IMR-90 (cell line): ENCODE measurements at regions not wholly inside any gene's neighbourhood (a gene's known extent, or its start where the extent isn't known, plus 50 kb on each side); places are given as distances from the start of the nearest gene placed in this dataset.

Experiments
- ATAC-seq: fragments of 200-7000 bp; cut with Tn5 transposase; 2 replicates; pipeline ENCODE4 v1.9.1; 2020; ENCODE audit warnings: low read depth, mild to moderate bottlenecking, moderate library complexity
- BruUV-seq: library from RNA; stranded (reverse); fragments of 400-500 nt; replicated peaks from 2 replicates; lab custom pipeline; 2021; lab: Mats Ljungman, UMichigan
- CTCF ChIA-PET: fragments of 300-600 bp; formaldehyde crosslinking; extraction: SDS; loops from one replicate; lab custom pipeline; 2021; ENCODE audit warnings: antibody characterized with exemption; lab: Yijun Ruan, JAX
- POLR2A ChIA-PET: fragments of 300-600 bp; sonication (Branson Sonifier 250); formaldehyde crosslinking; loops from one replicate; lab custom pipeline; 2022; ENCODE audit warnings: antibody characterized with exemption; ENCODE audit not compliant: unreplicated experiment; lab: Charles Lee
- DNase-seq: peaks from one replicate; pipeline ENCODE4 v3.0.0; 2013
- H2AFZ ChIP-seq: replicated peaks from 2 replicates; pipeline ENCODE3; 2013; ENCODE audit warnings: low read length, mild to moderate bottlenecking; ENCODE audit not compliant: poor library complexity
- H2AK5ac ChIP-seq: 2 replicates; pipeline ENCODE4 v1.6.1; 2013; ENCODE audit warnings: low read depth, low read length, inconsistent platforms
- H2AK9ac ChIP-seq: replicated peaks from 2 replicates; pipeline ENCODE3; 2013; ENCODE audit warnings: mild to moderate bottlenecking, low read depth, low read length, moderate library complexity; ENCODE audit not compliant: poor library complexity
- H2BK120ac ChIP-seq: 2 replicates; pipeline ENCODE4 v1.6.1; 2013; ENCODE audit warnings: low read depth, low read length, inconsistent platforms
- H2BK15ac ChIP-seq: 3 replicates; pipeline ENCODE4 v1.6.1; 2013; ENCODE audit warnings: low read depth, low read length, inconsistent platforms
- H2BK20ac ChIP-seq: 2 replicates; pipeline ENCODE4 v1.6.1; 2013; ENCODE audit warnings: low read depth, mild to moderate bottlenecking, inconsistent platforms, low read length, moderate library complexity
- H2BK5ac ChIP-seq: 2 replicates; pipeline ENCODE4 v1.6.1; 2013; ENCODE audit warnings: mild to moderate bottlenecking, low read depth, low read length, inconsistent platforms; ENCODE audit not compliant: poor library complexity, severe bottlenecking
- H3K14ac ChIP-seq: replicated peaks from 2 replicates; pipeline ENCODE4 v1.6.1; 2013; ENCODE audit warnings: low read depth, low read length, inconsistent platforms
- H3K18ac ChIP-seq: 2 replicates; pipeline ENCODE4 v1.6.1; 2013; ENCODE audit warnings: low read depth, low read length, control low read depth
- H3K23ac ChIP-seq: 2 replicates; pipeline ENCODE4 v1.6.1; 2013; ENCODE audit warnings: low read depth, low read length, inconsistent platforms
- H3K27ac ChIP-seq: 2 replicates; pipeline ENCODE4 v1.5.1; 2013; ENCODE audit warnings: mild to moderate bottlenecking, control low read depth, low read length; ENCODE audit not compliant: insufficient read depth
- H3K27me3 ChIP-seq: 2 replicates; pipeline ENCODE4 v1.6.1; 2013; ENCODE audit warnings: low read length; ENCODE audit not compliant: control insufficient read depth, insufficient read depth
- H3K36me3 ChIP-seq: 2 replicates; pipeline ENCODE4 v1.6.1; 2013; ENCODE audit warnings: low read length, mixed read lengths; ENCODE audit not compliant: control insufficient read depth, insufficient read depth
- H3K4ac ChIP-seq: 2 replicates; pipeline ENCODE4 v1.6.1; 2013; ENCODE audit warnings: low read depth, low read length, inconsistent platforms
- H3K4me1 ChIP-seq: 2 replicates; pipeline ENCODE4 v1.6.1; 2013; ENCODE audit warnings: low read length, mixed read lengths; ENCODE audit not compliant: control insufficient read depth, insufficient read depth
- H3K4me2 ChIP-seq: 2 replicates; pipeline ENCODE4 v1.6.1; 2013; ENCODE audit warnings: low read depth, mild to moderate bottlenecking, control low read depth, low read length, moderate library complexity
- H3K4me3 ChIP-seq: 2 replicates; pipeline ENCODE4 v1.5.1; 2013; ENCODE audit warnings: low read depth, mild to moderate bottlenecking, control low read depth, low read length, moderate library complexity; ENCODE audit not compliant: insufficient read depth
- H3K56ac ChIP-seq: 2 replicates; pipeline ENCODE4 v1.6.1; 2013; ENCODE audit warnings: low read length, inconsistent platforms; ENCODE audit not compliant: insufficient read depth; ENCODE audit errors: extremely low read depth
- H3K79me1 ChIP-seq, 2 experiments: 2 replicates each; pipeline ENCODE4 v1.6.1; 2013; ENCODE audit warnings: low read length in 2 of 2, inconsistent platforms in 1 of 2, low read depth in 1 of 2
- H3K9ac ChIP-seq: 2 replicates; pipeline ENCODE4 v1.6.1; 2013; ENCODE audit warnings: low read depth, low read length, control low read depth
- H3K9me1 ChIP-seq: 2 replicates; pipeline ENCODE4 v1.6.1; 2013; ENCODE audit warnings: low read length, inconsistent platforms; ENCODE audit not compliant: insufficient read depth
- H3K9me3 ChIP-seq: 2 replicates; pipeline ENCODE4 v1.6.1; 2013; ENCODE audit warnings: low read length; ENCODE audit not compliant: control insufficient read depth, insufficient read depth
- H4K20me1 ChIP-seq: 2 replicates; pipeline ENCODE4 v1.6.1; 2013; ENCODE audit warnings: low read length, inconsistent platforms; ENCODE audit not compliant: insufficient read depth
- H4K5ac ChIP-seq: 2 replicates; pipeline ENCODE4 v1.6.1; 2013; ENCODE audit warnings: mild to moderate bottlenecking, low read depth, low read length, control low read depth
- H4K8ac ChIP-seq, 2 experiments: 2 replicates each; pipeline ENCODE4 v1.6.1; 2013; ENCODE audit warnings: low read depth in 2 of 2, low read length in 2 of 2, control low read depth in 1 of 2, inconsistent platforms in 1 of 2
- H4K91ac ChIP-seq: 2 replicates; pipeline ENCODE4 v1.6.1; 2013; ENCODE audit warnings: low read depth, low read length, inconsistent platforms; ENCODE audit not compliant: insufficient read depth
- CEBPB ChIP-seq: IDR thresholded peaks from 2 replicates; pipeline ENCODE4 v1.6.1; 2012; ENCODE audit warnings: low read depth, low read length, improper control_type of control experiment
- CHD1 ChIP-seq: IDR thresholded peaks from 2 replicates; pipeline ENCODE4 v1.6.1; 2012; ENCODE audit warnings: low read depth, low read length, improper control_type of control experiment
- FOS ChIP-seq: fragments of 150-350 bp; IDR thresholded peaks from 2 replicates; pipeline ENCODE4 v1.6.1; 2016; ENCODE audit warnings: low read depth, low read length
- MAZ ChIP-seq: IDR thresholded peaks from 2 replicates; pipeline ENCODE4 v1.6.1; 2012; ENCODE audit warnings: low read depth, mild to moderate bottlenecking, low read length, improper control_type of control experiment, moderate library complexity, borderline replicate concordance
- MXI1 ChIP-seq: IDR thresholded peaks from 2 replicates; pipeline ENCODE4 v1.6.1; 2012; ENCODE audit warnings: low read depth, mild to moderate bottlenecking, low read length, moderate library complexity, borderline replicate concordance
- NFE2L2 ChIP-seq: fragments of 150-350 bp; IDR thresholded peaks from 2 replicates; pipeline ENCODE4 v1.6.1; 2016; ENCODE audit warnings: low read depth, mild to moderate bottlenecking, low read length
- POLR2A ChIP-seq: IDR thresholded peaks from 2 replicates; pipeline ENCODE4 v1.6.1; 2012; ENCODE audit warnings: mild to moderate bottlenecking, low read depth, low read length
- RFX5 ChIP-seq: IDR thresholded peaks from 2 replicates; pipeline ENCODE4 v1.8.0; 2012; ENCODE audit warnings: low read depth, mild to moderate bottlenecking, low read length, moderate library complexity
- WGBS, 2 experiments: methylation state at CpG; one replicate each; pipeline versions ENCODE4 v1.1.5 to v1.1.7; 2013; ENCODE audit warnings: missing lambda C conversion rate in 2 of 2; ENCODE audit not compliant: insufficient read length in 1 of 2; ENCODE audit errors: extremely low coverage in 2 of 2; 5-methylcytosine and 5-hydroxymethylcytosine counted together
- dilution Hi-C: fragments of 300-500 bp; cut with HindIII; formaldehyde crosslinking; loops from one replicate; pipeline ENCODE4 v1.14.3; 2018; ENCODE audit warnings: low sequenced_read_pairs; ENCODE audit not compliant: unreplicated experiment
- in situ Hi-C: fragments of 300-500 bp; cut with MboI; formaldehyde crosslinking; loops from 3 replicates; pipeline ENCODE4 v1.14.3; 2019; ENCODE audit warnings: low sequenced_read_pairs, inconsistent platforms, mixed read lengths
- intact Hi-C: fragments of 100-400 bp; cut with micrococcal nuclease; formaldehyde crosslinking; loops from 2 replicates; pipeline ENCODE4 v1.10.0; 2022
- TF ChIP-seq, protein P1 (sequence below): fragments of 150-350 bp; IDR thresholded peaks from 2 replicates; pipeline ENCODE4 v1.6.1; 2016; ENCODE audit warnings: low read depth, mild to moderate bottlenecking, low read length, moderate library complexity, borderline replicate concordance

DNA sequence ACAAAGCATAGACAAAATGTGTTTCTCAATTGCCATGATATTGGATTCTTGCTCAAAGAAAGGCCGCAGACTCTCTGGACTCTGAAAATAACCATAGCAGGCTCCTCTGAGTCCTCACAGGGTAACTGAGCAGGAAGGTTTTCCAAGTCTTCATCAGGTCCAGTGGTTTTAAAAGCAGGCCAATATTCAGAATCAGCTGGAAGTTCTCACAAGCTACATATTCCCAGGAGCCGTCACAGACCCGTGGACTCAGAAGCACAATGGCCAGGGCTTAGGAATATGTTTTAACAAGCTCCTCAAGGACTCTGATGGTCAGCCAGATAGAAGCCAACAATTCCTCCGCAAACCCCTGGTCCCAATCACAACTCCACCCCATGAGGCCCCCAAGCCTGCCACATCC, 256.1 kb upstream of the ADAMTS9 start:
- Histone ChIP-seq H3K36me3 (no peaks in the 10 kb centered on the region), H2BK120ac (no peak overlapping the region), H3K9me3 (no peaks in the 10 kb centered on the region), H4K20me1 (no peaks in the 10 kb centered on the region), H2BK5ac (no peak overlapping the region), H3K4me1 (no peaks in the 10 kb centered on the region), H2AK9ac (no peak overlapping the region), H4K91ac (no peak overlapping the region), H3K9me1 (no peaks in the 10 kb centered on the region), H2BK15ac (no peak overlapping the region), H4K8ac (no peak overlapping the region), H3K27me3 (no peaks in the 10 kb centered on the region; the same call in 1 of the 2 replicates), H3K9ac (no peak overlapping the region), H4K5ac (no peak overlapping the region), H3K18ac (no peak overlapping the region), H2AK5ac (no peak overlapping the region), H2AFZ (no peak overlapping the region), H3K56ac (no peak overlapping the region), H3K4me3 (no peak overlapping the region), H3K14ac (no peak overlapping the region), H3K4me2 (no peak overlapping the region), H3K27ac (no peak overlapping the region), H3K4ac (no peak overlapping the region), H3K23ac (no peak overlapping the region), H2BK20ac (no peak overlapping the region), H3K79me1 (no peaks in the 10 kb centered on the region)
- intact Hi-C loops = no loop called here
- WGBS, 2 experiments = 60% methylated on average over 1 of the region's 4 CpGs; no CpG with 5 or more reads in 1 of the 2 experiments
- ATAC-seq (no peak), DNase-seq (no peak)
- POLR2A ChIA-PET = no interaction called here
- TF ChIP-seq FOS (no peak), CHD1 (no peak), NFE2L2 (no peak), CEBPB (no peak), MAZ (no peak), POLR2A (no peak), RFX5 (no peak), MXI1 (no peak)
- TF ChIP-seq, protein P1, sequence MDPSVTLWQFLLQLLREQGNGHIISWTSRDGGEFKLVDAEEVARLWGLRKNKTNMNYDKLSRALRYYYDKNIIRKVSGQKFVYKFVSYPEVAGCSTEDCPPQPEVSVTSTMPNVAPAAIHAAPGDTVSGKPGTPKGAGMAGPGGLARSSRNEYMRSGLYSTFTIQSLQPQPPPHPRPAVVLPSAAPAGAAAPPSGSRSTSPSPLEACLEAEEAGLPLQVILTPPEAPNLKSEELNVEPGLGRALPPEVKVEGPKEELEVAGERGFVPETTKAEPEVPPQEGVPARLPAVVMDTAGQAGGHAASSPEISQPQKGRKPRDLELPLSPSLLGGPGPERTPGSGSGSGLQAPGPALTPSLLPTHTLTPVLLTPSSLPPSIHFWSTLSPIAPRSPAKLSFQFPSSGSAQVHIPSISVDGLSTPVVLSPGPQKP = no peak
- dilution Hi-C loops = no loop called here
- no TSS peak for BruUV-seq
- CTCF ChIA-PET = no interaction called here
- in situ Hi-C loops = no loop called here
